GM18499 (cell line): ENCODE measurements at regions not wholly inside any gene's neighbourhood (a gene's known extent, or its start where the extent isn't known, plus 50 kb on each side); places are given as distances from the start of the nearest gene placed in this dataset.

ENCODE experiments used
- ATAC-seq: cut with Tn5 transposase; IDR thresholded peaks from one replicate; pipeline ENCODE4 v1.9.1; 2021; ENCODE audit warnings: moderate number of reproducible peaks; ENCODE audit not compliant: insufficient read depth, unreplicated experiment

GRCh38 chr2:151038516-151038915 is 223.1 kb downstream of the RBM43 start:
- ATAC-seq = no peak

DNA sequence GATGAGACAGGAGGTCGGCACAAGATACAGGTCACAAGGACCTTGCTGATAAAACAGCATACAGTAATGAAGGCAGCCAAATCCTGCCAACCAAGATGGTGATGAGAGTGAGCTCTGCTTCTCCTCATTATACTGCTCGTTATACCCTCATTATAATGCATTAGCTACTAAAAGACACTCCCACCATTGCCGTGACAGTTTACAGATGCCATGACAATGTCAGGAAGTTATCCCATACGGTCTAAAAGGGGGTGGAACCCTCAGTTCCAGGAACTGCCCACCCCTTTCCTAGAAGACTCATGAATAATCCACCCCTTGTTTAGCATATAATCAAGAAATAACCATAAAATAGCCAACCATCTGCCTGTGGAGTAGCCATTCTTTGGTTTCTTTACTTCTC is 224.2 kb downstream of the RBM43 start:
- ATAC-seq = no peak

- ATAC-seq = no peak
Observed at GRCh38 chr2:151033271-151034248, 228.1 kb downstream of the RBM43 start.

GRCh38 chr2:151032741-151033191 is 228.9 kb downstream of the RBM43 start:
- no peak for ATAC-seq

DNA sequence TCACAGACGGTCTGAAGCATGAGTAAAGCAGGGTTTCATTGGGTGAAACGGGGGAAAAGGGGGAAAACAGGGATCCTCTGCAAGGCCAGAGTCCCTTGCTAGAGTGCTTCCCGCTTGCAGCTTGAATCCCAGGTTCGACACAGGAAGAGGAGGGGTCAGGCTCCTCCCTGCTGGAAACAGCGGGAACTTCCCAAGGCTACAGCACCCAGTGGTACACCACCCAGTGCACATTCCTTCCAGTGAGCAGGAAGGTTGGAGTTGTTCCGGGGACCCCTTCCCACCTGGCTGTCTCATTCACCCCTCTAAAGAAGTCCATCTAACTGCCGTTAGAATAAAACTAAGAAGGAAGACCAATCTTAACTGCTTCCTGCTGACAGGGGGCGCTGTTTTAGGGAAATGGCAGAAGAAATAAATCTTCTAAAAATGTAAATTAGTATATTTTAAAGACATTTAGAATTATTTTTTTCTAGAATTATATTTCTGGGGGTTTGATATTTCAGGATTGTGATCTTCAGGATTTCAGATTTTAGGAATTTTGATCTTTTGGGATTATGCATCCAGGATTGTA is 230.9 kb downstream of the RBM43 start:
- no peak for ATAC-seq

GRCh38 chr2:151029406-151030157 is 232.1 kb downstream of the RBM43 start:
- no peak for ATAC-seq

DNA sequence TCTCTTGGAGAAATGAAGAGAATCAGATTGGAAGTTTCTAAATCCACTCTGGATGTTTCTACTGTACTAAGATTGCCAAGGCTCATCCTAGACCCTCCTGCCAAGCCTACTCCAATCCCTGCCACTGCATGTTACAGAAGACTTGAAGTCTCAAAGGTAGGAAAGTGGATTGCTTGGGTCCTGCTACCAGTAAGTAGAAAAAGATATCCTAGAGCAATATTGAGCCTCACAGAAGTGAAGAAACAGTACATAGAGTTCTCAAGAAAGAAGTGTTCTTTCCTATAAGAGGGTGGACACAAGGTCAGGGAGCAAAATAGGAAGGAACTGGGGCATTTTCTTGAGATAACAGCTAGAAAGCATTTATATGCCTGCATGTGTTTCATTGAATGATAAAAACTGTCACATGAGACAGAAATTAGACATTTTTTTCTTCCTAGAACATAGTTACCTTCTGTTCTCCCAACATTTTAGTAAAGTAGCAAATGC is 232.9 kb downstream of the RBM43 start:
- ATAC-seq = no peak

- no peak for ATAC-seq
Observed at GRCh38 chr2:151027151-151027550, 234.5 kb downstream of the RBM43 start.

DNA sequence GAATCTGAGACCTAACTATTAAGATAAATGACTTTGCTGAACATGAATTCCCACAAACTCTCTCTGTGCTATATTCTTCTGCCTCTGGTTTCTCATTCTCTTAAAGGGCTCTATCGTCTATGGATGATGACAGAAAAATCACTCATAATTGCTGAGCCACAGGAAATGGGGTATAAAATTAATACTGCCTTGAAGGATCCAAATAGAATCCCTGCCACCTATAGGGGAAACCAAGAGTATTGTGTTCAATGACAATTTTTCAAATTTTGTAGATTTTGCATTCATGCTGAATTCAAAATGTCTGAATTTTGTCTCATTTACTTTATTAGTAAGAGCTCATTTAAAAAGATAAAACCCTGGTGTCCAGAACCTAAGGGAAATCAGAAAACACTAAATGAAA is 235.8 kb downstream of the RBM43 start:
- no peak for ATAC-seq

GRCh38 chr2:151024696-151025251 is 236.9 kb downstream of the RBM43 start:
- no peak for ATAC-seq

- ATAC-seq = no peak
Observed at GRCh38 chr2:151021747-151022452, 239.8 kb downstream of the RBM43 start.

DNA sequence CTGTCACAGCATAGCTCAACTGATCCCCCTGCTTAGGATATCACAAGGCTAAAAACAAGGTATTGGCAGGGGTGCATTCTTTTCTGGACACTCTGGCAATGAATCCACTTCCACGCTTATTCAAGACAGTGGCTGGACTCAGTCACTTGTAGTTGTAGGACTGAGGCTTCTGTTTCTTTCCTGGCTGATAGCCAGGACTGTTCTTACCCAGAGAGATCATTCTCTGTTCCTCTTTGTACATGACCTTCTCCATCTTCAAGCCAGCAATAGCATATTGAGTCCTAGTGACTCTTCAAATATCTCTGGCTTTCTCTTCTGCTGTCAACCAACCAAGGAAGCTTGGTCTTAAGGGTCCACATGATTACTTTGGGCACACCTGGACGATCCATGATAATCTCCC is 241.3 kb downstream of the RBM43 start:
- ATAC-seq = peak; percentile 91

DNA sequence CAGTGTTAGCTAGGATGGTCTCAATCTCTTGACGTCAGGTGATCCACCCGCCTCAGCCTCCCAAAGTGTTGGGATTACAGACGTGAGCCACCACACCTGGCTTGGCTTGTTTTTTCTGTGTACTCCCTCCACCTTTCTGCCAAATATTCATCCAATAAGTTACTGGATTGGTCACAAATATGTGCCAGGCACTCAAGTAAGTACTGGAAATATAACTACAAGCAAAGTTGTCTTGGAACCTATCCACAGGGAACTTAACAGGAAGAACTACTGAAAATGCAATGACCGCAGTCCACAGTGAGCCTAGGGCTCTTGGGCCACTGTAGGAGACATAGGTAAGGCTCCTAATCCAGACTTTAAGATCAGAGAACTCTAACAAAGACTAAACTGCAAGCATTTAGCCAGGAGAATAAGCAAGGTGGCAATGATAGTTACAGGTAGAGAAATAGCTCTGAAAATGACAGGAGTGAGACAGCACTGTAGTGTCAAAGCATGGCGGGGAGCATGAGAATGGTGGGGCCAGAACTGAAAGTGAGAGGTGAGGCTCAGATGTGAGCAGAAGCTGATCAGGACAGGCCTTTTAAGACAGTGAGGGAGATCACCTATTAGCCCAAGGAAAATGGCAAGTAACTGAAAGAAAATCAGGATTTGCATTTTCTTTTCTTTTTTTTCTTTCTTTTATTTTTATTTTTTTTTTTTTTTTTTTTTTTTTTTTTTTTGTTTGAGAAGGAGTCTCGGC is 252.1 kb downstream of the RBM43 start:
- ATAC-seq = no peak

DNA sequence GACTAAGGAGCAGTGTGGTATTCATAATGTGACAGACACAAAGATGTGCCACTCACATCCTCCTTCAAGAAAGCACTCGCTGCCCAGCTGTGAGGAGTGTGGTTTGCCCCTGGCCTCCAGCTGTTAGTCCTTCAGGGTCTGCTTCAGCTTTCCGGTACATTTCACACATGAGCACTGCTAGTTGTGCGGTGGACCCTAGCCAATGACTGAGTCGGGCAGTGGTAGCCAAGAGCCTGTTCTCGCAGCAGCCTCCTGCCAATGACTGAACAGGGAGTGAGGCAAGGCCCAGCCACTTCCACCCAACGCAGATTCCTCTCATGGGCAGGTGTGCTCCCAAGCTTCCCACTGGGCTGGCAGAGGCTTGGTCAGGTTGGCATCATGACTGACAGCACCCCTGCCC is 254.3 kb downstream of the RBM43 start:
- no peak for ATAC-seq

GRCh38 chr2:151002959-151003600 is 258.6 kb downstream of the RBM43 start:
- ATAC-seq = no peak

DNA sequence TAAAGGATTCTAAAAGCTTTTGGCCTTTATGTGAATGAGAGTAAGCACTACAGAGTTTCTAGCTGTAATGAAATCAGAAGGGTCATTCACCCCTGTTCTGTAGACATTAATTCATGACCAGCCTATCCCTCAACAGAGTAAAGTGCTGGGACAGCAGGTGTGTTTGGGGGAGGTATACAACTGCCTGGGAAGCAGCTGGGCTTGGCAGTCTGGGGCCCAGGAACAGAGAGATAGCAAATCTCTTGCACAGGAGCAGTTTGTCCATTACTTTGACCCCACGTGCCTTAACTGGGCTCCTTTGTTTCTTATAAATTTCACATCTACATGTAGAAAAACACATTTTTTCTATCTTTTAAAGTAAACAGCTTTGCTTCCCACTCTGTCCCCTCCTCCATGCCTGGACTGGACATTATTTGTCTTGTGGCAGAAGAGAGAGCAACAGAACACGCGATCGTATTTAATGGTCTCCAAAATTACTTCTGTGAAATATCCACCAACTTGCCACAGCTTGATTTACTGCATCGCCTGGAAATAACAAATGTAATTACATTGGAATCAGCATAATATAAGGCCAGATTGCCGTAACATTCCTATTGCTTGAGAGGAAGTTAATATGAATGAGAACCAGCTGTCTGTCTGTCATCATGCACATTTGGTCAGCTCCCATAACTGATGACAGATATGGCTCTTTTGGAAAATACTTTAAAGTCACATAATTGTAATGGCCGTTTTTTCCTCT is 263.8 kb downstream of the RBM43 start:
- ATAC-seq = no peak

GRCh38 chr2:150997066-150997465 is 264.6 kb downstream of the RBM43 start:
- ATAC-seq = no peak

DNA sequence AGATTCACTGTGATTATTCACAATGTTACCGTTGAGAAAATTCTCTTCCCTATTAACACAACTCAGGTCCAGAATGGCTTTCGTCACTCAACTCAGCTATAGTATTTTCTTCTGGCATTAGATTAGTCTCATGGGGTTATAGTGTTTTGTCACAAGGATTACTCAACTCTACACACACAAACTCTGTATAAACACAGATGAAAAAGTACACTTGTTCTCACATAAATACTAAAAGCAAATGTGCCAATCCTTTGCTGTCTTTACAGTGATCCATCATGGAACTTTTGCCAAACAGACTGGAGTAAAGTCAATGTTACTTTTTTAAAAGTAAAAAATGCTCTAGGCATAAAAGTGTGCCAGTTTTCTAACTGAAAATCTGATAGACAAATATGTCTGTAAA is 267.6 kb downstream of the RBM43 start:
- no peak for ATAC-seq
